HEK293 (cell line): ENCODE measurements at regions not wholly inside any gene's neighbourhood (a gene's known extent, or its start where the extent isn't known, plus 50 kb on each side); places are given as distances from the start of the nearest gene placed in this dataset.

ENCODE experiments used
- CTCF ChIA-PET: fragments of 350-600 bp; formaldehyde crosslinking; extraction: SDS; loops from one replicate; lab custom pipeline; 2021; ENCODE audit warnings: antibody characterized with exemption; lab: Yijun Ruan, JAX
- POLR2A ChIA-PET: fragments of 300-600 bp; formaldehyde crosslinking; extraction: SDS; loops from one replicate; lab custom pipeline; 2020; ENCODE audit warnings: antibody characterized with exemption, inconsistent platforms; lab: Yijun Ruan, JAX
- H3K27ac ChIP-seq: fragments of 200-500 bp; sonication (Bioruptor generic); 2 replicates; pipeline ENCODE4 v1.5.1; 2014; ENCODE audit warnings: low read depth, low read length, control low read depth, inconsistent platforms; ENCODE audit errors: extremely low read depth
- H3K36me3 ChIP-seq, 2 experiments: fragments of 200-500 bp in 1 of 2; sonication (Bioruptor generic) in 1 of 2; 1 replicate in 1 of 2; 2 replicates in 1 of 2; pipeline ENCODE4 v1.5.1; 2014 to 2017; ENCODE audit warnings: inconsistent platforms in 2 of 2, low read length in 2 of 2; ENCODE audit not compliant: control insufficient read depth in 2 of 2, insufficient read depth in 1 of 2
- H3K4me1 ChIP-seq: fragments of 200-500 bp; sonication (Bioruptor generic); 2 replicates; pipeline ENCODE4 v1.5.1; 2014; ENCODE audit warnings: mild to moderate bottlenecking, low read length, inconsistent platforms; ENCODE audit not compliant: control insufficient read depth, insufficient read depth
- H3K4me3 ChIP-seq: 2 replicates; pipeline ENCODE4 v1.5.1; 2011; ENCODE audit warnings: low read depth, mild to moderate bottlenecking, control low read depth, low read length, moderate library complexity
- H3K9me3 ChIP-seq: fragments of 200-500 bp; sonication (Bioruptor generic); 2 replicates; pipeline ENCODE4 v1.5.1; 2014; ENCODE audit warnings: low read depth, low read length, inconsistent platforms; ENCODE audit not compliant: control insufficient read depth, insufficient read depth
- BCL11B ChIP-seq: fragments of 450-650 bp; formaldehyde crosslinking; IDR thresholded peaks from 2 replicates; pipeline ENCODE4 v1.5.1; 2016; ENCODE audit warnings: low read depth, missing biosample characterization, missing genetic modification characterization
- EGR2 ChIP-seq: fragments of 450-650 bp; formaldehyde crosslinking; IDR thresholded peaks from 2 replicates; pipeline ENCODE4 v1.5.1; 2016; ENCODE audit warnings: low read depth, missing biosample characterization, missing genetic modification characterization
- ELK4 ChIP-seq: IDR thresholded peaks from 2 replicates; pipeline ENCODE4 v1.6.1; 2011; ENCODE audit warnings: mild to moderate bottlenecking, low read depth, low read length, borderline replicate concordance
- FEZF1 ChIP-seq: fragments of 450-650 bp; formaldehyde crosslinking; IDR thresholded peaks from 2 replicates; pipeline ENCODE4 v1.5.1; 2016; ENCODE audit warnings: missing biosample characterization, missing genetic modification characterization
- PRDM4 ChIP-seq: fragments of 450-650 bp; formaldehyde crosslinking; IDR thresholded peaks from 2 replicates; pipeline ENCODE4 v1.5.1; 2017; ENCODE audit warnings: missing biosample characterization, missing genetic modification characterization
- SP7 ChIP-seq: fragments of 450-650 bp; formaldehyde crosslinking; IDR thresholded peaks from 2 replicates; pipeline ENCODE4 v1.5.1; 2016; ENCODE audit warnings: missing biosample characterization, missing genetic modification characterization
- YY1 ChIP-seq: fragments of 450-650 bp; formaldehyde crosslinking; IDR thresholded peaks from 2 replicates; pipeline ENCODE4 v1.5.1; 2018; ENCODE audit warnings: missing biosample characterization, missing genetic modification characterization
- ZBTB20 ChIP-seq: fragments of 450-650 bp; formaldehyde crosslinking; IDR thresholded peaks from 2 replicates; pipeline ENCODE4 v1.5.1; 2016; ENCODE audit warnings: missing biosample characterization, missing genetic modification characterization
- ZBTB21 ChIP-seq: fragments of 450-650 bp; formaldehyde crosslinking; IDR thresholded peaks from 2 replicates; pipeline ENCODE4 v1.5.1; 2017; ENCODE audit warnings: missing biosample characterization, missing genetic modification characterization
- ZBTB7A ChIP-seq: fragments of 450-650 bp; formaldehyde crosslinking; IDR thresholded peaks from 2 replicates; pipeline ENCODE4 v1.5.1; 2016; ENCODE audit warnings: low read depth, missing biosample characterization, missing genetic modification characterization
- ZFP3 ChIP-seq: fragments of 450-650 bp; formaldehyde crosslinking; IDR thresholded peaks from 2 replicates; pipeline ENCODE4 v1.5.1; 2016; ENCODE audit warnings: low read depth, missing biosample characterization, missing genetic modification characterization
- ZFP69B ChIP-seq: fragments of 450-650 bp; formaldehyde crosslinking; IDR thresholded peaks from 2 replicates; pipeline ENCODE4 v1.5.1; 2016; ENCODE audit warnings: missing biosample characterization, missing genetic modification characterization
- ZNF133 ChIP-seq: fragments of 450-650 bp; formaldehyde crosslinking; IDR thresholded peaks from 2 replicates; pipeline ENCODE4 v1.5.1; 2016; ENCODE audit warnings: missing biosample characterization, missing genetic modification characterization
- ZNF211 ChIP-seq: fragments of 450-650 bp; formaldehyde crosslinking; IDR thresholded peaks from 2 replicates; pipeline ENCODE4 v1.5.1; 2016; ENCODE audit warnings: low read depth, missing biosample characterization, missing genetic modification characterization
- ZNF488 ChIP-seq: fragments of 450-650 bp; formaldehyde crosslinking; IDR thresholded peaks from 2 replicates; pipeline ENCODE4 v1.5.1; 2016; ENCODE audit warnings: missing biosample characterization, missing genetic modification characterization
- ZNF510 ChIP-seq: fragments of 450-650 bp; formaldehyde crosslinking; IDR thresholded peaks from 2 replicates; pipeline ENCODE4 v1.5.1; 2018; ENCODE audit warnings: mild to moderate bottlenecking, missing genetic modification characterization, missing biosample characterization; ENCODE audit not compliant: insufficient replicate concordance
- ZNF530 ChIP-seq: fragments of 450-650 bp; formaldehyde crosslinking; IDR thresholded peaks from 2 replicates; pipeline ENCODE4 v1.5.1; 2016; ENCODE audit warnings: low read depth, missing biosample characterization, missing genetic modification characterization
- ZNF600 ChIP-seq: fragments of 450-650 bp; formaldehyde crosslinking; IDR thresholded peaks from 2 replicates; pipeline ENCODE4 v1.5.1; 2016; ENCODE audit warnings: missing biosample characterization, missing genetic modification characterization
- ZNF623 ChIP-seq: fragments of 450-650 bp; formaldehyde crosslinking; IDR thresholded peaks from 2 replicates; pipeline ENCODE4 v1.5.1; 2016; ENCODE audit warnings: missing biosample characterization, missing genetic modification characterization
- ZNF777 ChIP-seq: fragments of 450-650 bp; formaldehyde crosslinking; IDR thresholded peaks from 2 replicates; pipeline ENCODE4 v1.5.1; 2017; ENCODE audit warnings: missing biosample characterization, missing genetic modification characterization, borderline replicate concordance
- ZSCAN23 ChIP-seq: fragments of 450-650 bp; formaldehyde crosslinking; IDR thresholded peaks from 2 replicates; pipeline ENCODE4 v1.5.1; 2016; ENCODE audit warnings: missing biosample characterization, missing genetic modification characterization
- ZSCAN5A ChIP-seq: fragments of 450-650 bp; formaldehyde crosslinking; IDR thresholded peaks from 2 replicates; pipeline ENCODE4 v1.5.1; 2016; ENCODE audit warnings: missing biosample characterization, missing genetic modification characterization
- TF ChIP-seq, protein P1 (sequence below): fragments of 450-650 bp; formaldehyde crosslinking; IDR thresholded peaks from 2 replicates; pipeline ENCODE4 v1.5.1; 2016; ENCODE audit warnings: missing biosample characterization, missing genetic modification characterization
- TF ChIP-seq, protein P2 (sequence below): fragments of 450-650 bp; formaldehyde crosslinking; IDR thresholded peaks from 2 replicates; pipeline ENCODE4 v1.5.1; 2017; ENCODE audit warnings: missing biosample characterization, missing genetic modification characterization

DNA sequence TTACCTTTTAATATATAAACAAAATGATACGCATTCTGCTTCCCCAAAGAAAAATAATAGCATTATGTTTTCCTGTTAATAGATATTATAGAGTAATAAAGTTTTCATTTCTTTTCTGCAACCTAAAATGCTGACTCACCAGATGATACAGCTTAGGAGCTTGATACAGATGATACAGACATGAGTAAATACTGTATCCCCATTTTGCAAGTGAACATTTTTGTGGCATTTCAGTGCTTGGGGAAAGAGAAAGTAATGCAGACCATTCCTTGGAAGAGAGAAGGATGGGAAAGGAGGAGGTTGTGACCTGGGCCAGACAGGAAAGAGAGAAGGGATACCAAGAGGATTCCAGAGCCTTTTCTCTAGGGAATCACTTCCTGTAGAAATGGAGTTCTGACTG, 97.5 kb upstream of the FSHR start:
- Histone ChIP-seq H3K9me3 (no peaks in the 10 kb centered on the region), H3K36me3 (no peaks in the 10 kb centered on the region), H3K27ac (no peak overlapping the region), H3K4me3 (no peak overlapping the region), H3K4me1 (no peaks in the 10 kb centered on the region)
- POLR2A ChIA-PET = no interaction called here
- CTCF ChIA-PET = no interaction called here
- no peak for TF ChIP-seq SP7 (tag by site-specific recombination)
- no peak for TF ChIP-seq ZNF133
- TF ChIP-seq ZBTB20 (tag by site-specific recombination) = no peak
- TF ChIP-seq, protein P1, sequence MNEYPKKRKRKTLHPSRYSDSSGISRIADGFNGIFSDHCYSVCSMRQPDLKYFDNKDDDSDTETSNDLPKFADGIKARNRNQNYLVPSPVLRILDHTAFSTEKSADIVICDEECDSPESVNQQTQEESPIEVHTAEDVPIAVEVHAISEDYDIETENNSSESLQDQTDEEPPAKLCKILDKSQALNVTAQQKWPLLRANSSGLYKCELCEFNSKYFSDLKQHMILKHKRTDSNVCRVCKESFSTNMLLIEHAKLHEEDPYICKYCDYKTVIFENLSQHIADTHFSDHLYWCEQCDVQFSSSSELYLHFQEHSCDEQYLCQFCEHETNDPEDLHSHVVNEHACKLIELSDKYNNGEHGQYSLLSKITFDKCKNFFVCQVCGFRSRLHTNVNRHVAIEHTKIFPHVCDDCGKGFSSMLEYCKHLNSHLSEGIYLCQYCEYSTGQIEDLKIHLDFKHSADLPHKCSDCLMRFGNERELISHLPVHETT (tag by site-specific recombination) = no peak
- no peak for TF ChIP-seq ZNF623 (tag by site-specific recombination)
- TF ChIP-seq PRDM4 (tag by site-specific recombination) = no peak
- TF ChIP-seq FEZF1 (tag by site-specific recombination) = no peak
- TF ChIP-seq ZSCAN23 (tag by site-specific recombination) = no peak
- no peak for TF ChIP-seq ZBTB21 (tag by site-specific recombination)
- TF ChIP-seq ZFP69B (tag by site-specific recombination) = no peak
- no peak for TF ChIP-seq ELK4
- TF ChIP-seq ZNF211 = no peak

- no peak overlapping the region for H3K4me3 ChIP-seq
- H3K27ac ChIP-seq = no peak overlapping the region
- H3K4me1 ChIP-seq = no peaks in the 10 kb centered on the region
- no peaks in the 10 kb centered on the region for H3K9me3 ChIP-seq
- H3K36me3 ChIP-seq = no peaks in the 10 kb centered on the region
- POLR2A ChIA-PET = no interaction called here
- TF ChIP-seq ZSCAN5A (no peak), BCL11B (tag by site-specific recombination) (no peak), YY1 (tag by site-specific recombination) (no peak)
- CTCF ChIA-PET = no interaction called here
Measured at GRCh38 chr2:49251251-49251650, 96.9 kb upstream of the FSHR start.

DNA sequence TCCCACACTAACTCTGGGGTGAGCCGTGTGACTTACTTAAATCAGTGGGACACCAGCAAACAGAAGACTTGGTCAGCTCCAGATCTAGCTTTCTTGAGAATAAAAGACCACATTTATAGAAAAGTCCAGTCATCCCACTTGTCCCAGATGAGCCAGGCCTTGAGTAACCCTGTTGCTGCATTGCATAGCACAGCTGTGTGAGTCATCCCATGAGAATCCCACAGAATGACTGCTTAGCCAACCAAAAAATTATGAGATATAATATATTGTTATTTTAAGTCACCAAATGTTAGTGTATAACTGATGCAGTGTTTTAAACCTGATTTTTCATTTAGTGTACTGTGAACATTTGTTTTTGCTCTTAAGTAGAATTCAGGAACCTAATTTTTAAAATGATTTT, 94.2 kb upstream of the FSHR start:
- no peak overlapping the region for H3K27ac ChIP-seq
- ChIA-PET POLR2A (no interaction called here), CTCF (no interaction called here)
- H3K4me1 ChIP-seq = no peaks in the 10 kb centered on the region
- no peaks in the 10 kb centered on the region for H3K36me3 ChIP-seq
- no peaks in the 10 kb centered on the region for H3K9me3 ChIP-seq
- no peak overlapping the region for H3K4me3 ChIP-seq
- TF ChIP-seq ZNF600 (tag by site-specific recombination) = no peak
- TF ChIP-seq ZFP69B (tag by site-specific recombination) = no peak
- no peak for TF ChIP-seq ZNF211
- TF ChIP-seq ZNF510 (tag by site-specific recombination) = no peak
- TF ChIP-seq EGR2 (tag by site-specific recombination) = no peak
- no peak for TF ChIP-seq ZBTB7A
- TF ChIP-seq, protein P2, sequence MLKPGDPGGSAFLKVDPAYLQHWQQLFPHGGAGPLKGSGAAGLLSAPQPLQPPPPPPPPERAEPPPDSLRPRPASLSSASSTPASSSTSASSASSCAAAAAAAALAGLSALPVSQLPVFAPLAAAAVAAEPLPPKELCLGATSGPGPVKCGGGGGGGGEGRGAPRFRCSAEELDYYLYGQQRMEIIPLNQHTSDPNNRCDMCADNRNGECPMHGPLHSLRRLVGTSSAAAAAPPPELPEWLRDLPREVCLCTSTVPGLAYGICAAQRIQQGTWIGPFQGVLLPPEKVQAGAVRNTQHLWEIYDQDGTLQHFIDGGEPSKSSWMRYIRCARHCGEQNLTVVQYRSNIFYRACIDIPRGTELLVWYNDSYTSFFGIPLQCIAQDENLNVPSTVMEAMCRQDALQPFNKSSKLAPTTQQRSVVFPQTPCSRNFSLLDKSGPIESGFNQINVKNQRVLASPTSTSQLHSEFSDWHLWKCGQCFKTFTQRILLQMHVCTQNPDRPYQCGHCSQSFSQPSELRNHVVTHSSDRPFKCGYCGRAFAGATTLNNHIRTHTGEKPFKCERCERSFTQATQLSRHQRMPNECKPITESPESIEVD (tag by site-specific recombination) = no peak
- no peak for TF ChIP-seq ZNF530
- TF ChIP-seq ZNF488 (tag by site-specific recombination) = no peak
- no peak for TF ChIP-seq ZFP3 (tag by site-specific recombination)
- TF ChIP-seq ZNF777 (tag by site-specific recombination) = no peak
